Esophagus squamous epithelium (tissue), 4 donors: ENCODE measurements at regions not wholly inside any gene's neighbourhood (a gene's known extent, or its start where the extent isn't known, plus 50 kb on each side); places are given as distances from the start of the nearest gene placed in this dataset.

Source experiments
- POLR2A ChIP-seq, 4 donors: fragments of 450-650 bp; IDR thresholded peaks; one replicate each; pipeline ENCODE4 v1.6.1; 2017; ENCODE audit warnings: antibody characterized with exemption in 4 of 4, mild to moderate bottlenecking in 4 of 4, moderate library complexity in 3 of 4
- TF ChIP-seq, protein P1 (sequence below), 6 experiments: fragments of 450-650 bp in 4 of 6; fragments of 200-600 bp in 2 of 6; sonication (generic) in 2 of 6; IDR thresholded peaks; one replicate each; pipeline ENCODE4 v1.5.1; 2016 to 2019; ENCODE audit warnings: antibody characterized with exemption in 6 of 6, mild to moderate bottlenecking in 4 of 6, moderate library complexity in 4 of 6

DNA sequence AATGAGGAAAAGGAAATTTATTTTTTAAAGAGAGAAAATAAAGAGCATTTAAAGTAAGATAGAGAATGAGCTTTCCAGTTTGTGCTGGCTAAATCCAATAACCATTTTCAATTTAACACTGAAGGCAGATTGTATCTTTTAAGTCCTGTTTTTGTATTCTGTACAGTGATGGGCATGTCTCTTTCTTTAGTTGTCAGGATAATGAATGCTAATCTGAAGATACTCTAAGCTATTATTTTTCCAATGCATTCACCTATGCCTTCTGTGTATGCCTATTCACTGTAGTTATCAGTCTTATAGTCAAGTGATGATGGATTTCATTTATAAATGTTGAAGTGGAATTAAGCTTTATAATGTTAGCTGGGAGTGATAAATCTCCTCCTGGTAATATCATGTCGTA, 101.4 kb downstream of the DYNAP start:
- TF ChIP-seq, protein P1, sequence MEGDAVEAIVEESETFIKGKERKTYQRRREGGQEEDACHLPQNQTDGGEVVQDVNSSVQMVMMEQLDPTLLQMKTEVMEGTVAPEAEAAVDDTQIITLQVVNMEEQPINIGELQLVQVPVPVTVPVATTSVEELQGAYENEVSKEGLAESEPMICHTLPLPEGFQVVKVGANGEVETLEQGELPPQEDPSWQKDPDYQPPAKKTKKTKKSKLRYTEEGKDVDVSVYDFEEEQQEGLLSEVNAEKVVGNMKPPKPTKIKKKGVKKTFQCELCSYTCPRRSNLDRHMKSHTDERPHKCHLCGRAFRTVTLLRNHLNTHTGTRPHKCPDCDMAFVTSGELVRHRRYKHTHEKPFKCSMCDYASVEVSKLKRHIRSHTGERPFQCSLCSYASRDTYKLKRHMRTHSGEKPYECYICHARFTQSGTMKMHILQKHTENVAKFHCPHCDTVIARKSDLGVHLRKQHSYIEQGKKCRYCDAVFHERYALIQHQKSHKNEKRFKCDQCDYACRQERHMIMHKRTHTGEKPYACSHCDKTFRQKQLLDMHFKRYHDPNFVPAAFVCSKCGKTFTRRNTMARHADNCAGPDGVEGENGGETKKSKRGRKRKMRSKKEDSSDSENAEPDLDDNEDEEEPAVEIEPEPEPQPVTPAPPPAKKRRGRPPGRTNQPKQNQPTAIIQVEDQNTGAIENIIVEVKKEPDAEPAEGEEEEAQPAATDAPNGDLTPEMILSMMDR (IDR thresholded peaks at IDR 0.05) = no peak
- TF ChIP-seq POLR2A (IDR thresholded peaks at IDR 0.05) = no peak
